NB4 (cell line): ENCODE measurements at regions not wholly inside any gene's neighbourhood (a gene's known extent, or its start where the extent isn't known, plus 50 kb on each side); places are given as distances from the start of the nearest gene placed in this dataset.

Experiments
- DNase-seq: peaks from one replicate; pipeline ENCODE4 v3.0.0; 2010; ENCODE audit warnings: low read depth
- H3K4me3 ChIP-seq: one replicate; pipeline ENCODE4 v1.5.1; 2011; ENCODE audit warnings: mild to moderate bottlenecking, low read depth, low read length, moderate library complexity
- CTCF ChIP-seq: IDR thresholded peaks from one replicate; pipeline ENCODE4 v1.5.1; 2012; ENCODE audit warnings: low read depth, low read length
- MAX ChIP-seq: IDR thresholded peaks from 2 replicates; pipeline ENCODE4 v1.6.1; 2011; ENCODE audit warnings: low read depth, low read length
- MYC ChIP-seq: IDR thresholded peaks from 2 replicates; pipeline ENCODE4 v1.6.1; 2011; ENCODE audit warnings: low read depth, low read length
- POLR2A ChIP-seq: IDR thresholded peaks from 2 replicates; pipeline ENCODE4 v1.6.1; 2011; ENCODE audit warnings: mild to moderate bottlenecking; ENCODE audit not compliant: insufficient read length; ENCODE audit errors: extremely low read depth

GRCh38 chr6:81985191-81985590, 232.7 kb upstream of the TENT5A start:
- no peak for DNase-seq
- TF ChIP-seq MYC (no peak), CTCF (no peak), MAX (no peak), POLR2A (no peak)
- H3K4me3 ChIP-seq, result no peak overlapping the region

GRCh38 chr6:81984599-81984998, 232.1 kb upstream of the TENT5A start:
- DNase-seq, result no peak
- no peak overlapping the region for H3K4me3 ChIP-seq
- TF ChIP-seq MAX (no peak), POLR2A (no peak), CTCF (no peak), MYC (no peak)

GRCh38 chr6:81981812-81982211, 229.3 kb upstream of the TENT5A start:
- H3K4me3 ChIP-seq, result no peak overlapping the region
- no peak for DNase-seq
- TF ChIP-seq CTCF (no peak), POLR2A (no peak), MAX (no peak), MYC (no peak)

- TF ChIP-seq CTCF (no peak), MAX (no peak), MYC (no peak), POLR2A (no peak)
- no peak overlapping the region for H3K4me3 ChIP-seq
- no peak for DNase-seq
Observed at GRCh38 chr6:81979767-81980166, 227.3 kb upstream of the TENT5A start.

- TF ChIP-seq MAX (no peak), POLR2A (no peak), MYC (no peak), CTCF (no peak)
Observed at GRCh38 chr6:81979329-81979728, 226.8 kb upstream of the TENT5A start.

GRCh38 chr6:81978230-81978629, 225.7 kb upstream of the TENT5A start:
- no peak for DNase-seq
- TF ChIP-seq MAX (no peak), POLR2A (no peak), MYC (no peak), CTCF (no peak)
- no peak overlapping the region for H3K4me3 ChIP-seq

More at GRCh38 chr6:81979329-81979728, 226.8 kb upstream of the TENT5A start:
- DNase-seq, result no peak
- H3K4me3 ChIP-seq, result no peak overlapping the region
